ENCODE measurements at regions not wholly inside any gene's neighbourhood (a gene's known extent, or its start where the extent isn't known, plus 50 kb on each side); places are given as distances from the start of the nearest gene placed in this dataset.

GRCh38 chr5:54889826-54890225 is 95.6 kb downstream of the ESM1 start:
- no peak for TF ChIP-seq CTCF (IDR thresholded peaks at IDR 0.05)
- no peak for TF ChIP-seq EP300 (IDR thresholded peaks at IDR 0.05)
- no peak for TF ChIP-seq POLR2A (IDR thresholded peaks at IDR 0.05)
- no peak for TF ChIP-seq POLR2AphosphoS5 (IDR thresholded peaks at IDR 0.05)

Data from suprapubic skin (tissue), 4 donors.